Vagina (tissue), 2 donors: ENCODE measurements at regions not wholly inside any gene's neighbourhood (a gene's known extent, or its start where the extent isn't known, plus 50 kb on each side); places are given as distances from the start of the nearest gene placed in this dataset.

Experiments
- CTCF ChIP-seq, 3 experiments: fragments of 450-650 bp in 2 of 3; fragments of 200-600 bp in 1 of 3; sonication (generic) in 1 of 3; IDR thresholded peaks; one replicate each; pipeline ENCODE4 v1.5.1; 2017 to 2019; ENCODE audit warnings: antibody characterized with exemption in 3 of 3, mild to moderate bottlenecking in 2 of 3, moderate library complexity in 2 of 3
- POLR2AphosphoS5 ChIP-seq, 2 donors: sonication (generic); formaldehyde crosslinking; IDR thresholded peaks; one replicate each; pipeline ENCODE4 v1.9.0; 2017; ENCODE audit warnings: antibody characterized with exemption in 2 of 2, mild to moderate bottlenecking in 2 of 2, low read depth in 1 of 2; ENCODE audit not compliant: insufficient read depth in 1 of 2

- TF ChIP-seq CTCF (IDR thresholded peaks at IDR 0.05) (no peak), POLR2AphosphoS5 (IDR thresholded peaks at IDR 0.05; ENCODE audit: insufficient read depth in 1 of 2, low read depth in 1 of 2) (no peak)
Observed at GRCh38 chr2:180258579-180258978, 251.5 kb upstream of the CWC22 start.
